PFSK-1 (cell line): ENCODE measurements at regions not wholly inside any gene's neighbourhood (a gene's known extent, or its start where the extent isn't known, plus 50 kb on each side); places are given as distances from the start of the nearest gene placed in this dataset.

Experiments
- FOXP2 ChIP-seq: optimal IDR thresholded peaks from 2 replicates; pipeline ENCODE3; 2011; ENCODE audit warnings: borderline replicate concordance, control low read depth, inconsistent platforms; ENCODE audit not compliant: insufficient read depth; ENCODE audit errors: extremely low read length, extremely low read depth
- POLR2AphosphoS5 ChIP-seq: IDR thresholded peaks from 2 replicates; pipeline ENCODE4 v1.6.1; 2012; ENCODE audit warnings: low read depth, mild to moderate bottlenecking, control low read depth, low read length, moderate library complexity
- TF ChIP-seq, protein P1 (sequence below), 2 experiments: IDR thresholded peaks; 2 replicates each; pipeline versions ENCODE4 v1.6.1 to v1.8.0; 2011 to 2012; ENCODE audit warnings: low read depth in 2 of 2, low read length in 2 of 2, control low read depth in 1 of 2, inconsistent platforms in 1 of 2, mild to moderate bottlenecking in 1 of 2, moderate library complexity in 1 of 2; ENCODE audit not compliant: insufficient read depth in 1 of 2

DNA sequence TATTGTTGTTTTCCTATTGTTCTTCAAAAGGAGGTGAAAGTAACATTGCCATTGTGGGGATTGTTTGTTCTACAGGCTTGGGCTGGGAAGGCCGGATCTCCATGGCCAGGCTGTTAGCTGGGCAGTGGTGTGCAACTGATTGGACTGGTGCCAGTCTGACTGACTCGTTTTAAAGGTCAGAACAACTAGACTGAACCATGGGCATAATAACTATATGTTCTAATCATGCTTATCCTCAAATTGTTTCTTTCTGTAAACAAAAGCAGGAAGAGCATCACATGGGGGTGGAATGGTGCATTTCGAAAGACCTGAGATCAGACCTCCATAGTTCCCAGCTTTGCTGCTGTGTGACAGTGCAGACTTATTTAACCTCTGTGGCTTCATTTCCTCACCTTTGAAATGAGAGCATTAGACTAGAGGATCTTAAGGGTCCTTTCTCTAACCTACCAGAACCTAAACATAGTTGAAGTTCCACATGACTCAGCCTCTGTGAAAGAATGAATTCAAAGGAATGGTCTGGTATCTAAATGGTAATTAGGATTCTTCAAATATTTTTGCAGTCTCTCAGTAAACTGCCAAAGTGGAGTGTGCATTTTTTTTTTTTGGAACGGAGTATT lies 66.7 kb upstream of the PGRMC2 start:
- TF ChIP-seq, protein P1, sequence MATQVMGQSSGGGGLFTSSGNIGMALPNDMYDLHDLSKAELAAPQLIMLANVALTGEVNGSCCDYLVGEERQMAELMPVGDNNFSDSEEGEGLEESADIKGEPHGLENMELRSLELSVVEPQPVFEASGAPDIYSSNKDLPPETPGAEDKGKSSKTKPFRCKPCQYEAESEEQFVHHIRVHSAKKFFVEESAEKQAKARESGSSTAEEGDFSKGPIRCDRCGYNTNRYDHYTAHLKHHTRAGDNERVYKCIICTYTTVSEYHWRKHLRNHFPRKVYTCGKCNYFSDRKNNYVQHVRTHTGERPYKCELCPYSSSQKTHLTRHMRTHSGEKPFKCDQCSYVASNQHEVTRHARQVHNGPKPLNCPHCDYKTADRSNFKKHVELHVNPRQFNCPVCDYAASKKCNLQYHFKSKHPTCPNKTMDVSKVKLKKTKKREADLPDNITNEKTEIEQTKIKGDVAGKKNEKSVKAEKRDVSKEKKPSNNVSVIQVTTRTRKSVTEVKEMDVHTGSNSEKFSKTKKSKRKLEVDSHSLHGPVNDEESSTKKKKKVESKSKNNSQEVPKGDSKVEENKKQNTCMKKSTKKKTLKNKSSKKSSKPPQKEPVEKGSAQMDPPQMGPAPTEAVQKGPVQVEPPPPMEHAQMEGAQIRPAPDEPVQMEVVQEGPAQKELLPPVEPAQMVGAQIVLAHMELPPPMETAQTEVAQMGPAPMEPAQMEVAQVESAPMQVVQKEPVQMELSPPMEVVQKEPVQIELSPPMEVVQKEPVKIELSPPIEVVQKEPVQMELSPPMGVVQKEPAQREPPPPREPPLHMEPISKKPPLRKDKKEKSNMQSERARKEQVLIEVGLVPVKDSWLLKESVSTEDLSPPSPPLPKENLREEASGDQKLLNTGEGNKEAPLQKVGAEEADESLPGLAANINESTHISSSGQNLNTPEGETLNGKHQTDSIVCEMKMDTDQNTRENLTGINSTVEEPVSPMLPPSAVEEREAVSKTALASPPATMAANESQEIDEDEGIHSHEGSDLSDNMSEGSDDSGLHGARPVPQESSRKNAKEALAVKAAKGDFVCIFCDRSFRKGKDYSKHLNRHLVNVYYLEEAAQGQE (IDR thresholded peaks at IDR 0.05; ENCODE audit: insufficient read depth in 1 of 2, low read depth in 2 of 2, low read length in 2 of 2) = no peak
- TF ChIP-seq POLR2AphosphoS5 (no peak), FOXP2 (peak; percentile 57)
